ENCODE measurements at regions not wholly inside any gene's neighbourhood (a gene's known extent, or its start where the extent isn't known, plus 50 kb on each side); places are given as distances from the start of the nearest gene placed in this dataset.
"Not testable (repeated sequence)": the region's sequence is repeated elsewhere in the genome, so short reads cannot be mapped to it uniquely, and the experiment has no call there.

GRCh38 chr9:108394726-108395125 lies 461.1 kb downstream of the ACTL7B start:
- Histone ChIP-seq H3K9me3 (ENCODE audit: control insufficient read depth in 4 of 4, low read length in 3 of 4) (peaks cover 0 to 7% (median 4%) of the 10 kb centered on the region in 4 donors), H3K27me3 (ENCODE audit: control insufficient read depth in 4 of 4, insufficient read depth in 4 of 4, low read length in 3 of 4) (no peaks in the 10 kb centered on the region), H3K9ac (ENCODE audit: low read depth in 1 of 2, low read length in 2 of 2) (no peak overlapping the region), H3K4me1 (ENCODE audit: control insufficient read depth in 4 of 4, insufficient read depth in 4 of 4, low read length in 3 of 4) (no peaks in the 10 kb centered on the region), H3K4me3 (ENCODE audit: low read depth in 1 of 3, low read length in 3 of 3) (no peak overlapping the region), H3K27ac (ENCODE audit: low read depth in 1 of 2, low read length in 2 of 2) (no peak overlapping the region), H3K36me3 (ENCODE audit: control insufficient read depth in 4 of 4, insufficient read depth in 3 of 4, low read depth in 1 of 4, low read length in 3 of 4) (no peaks in the 10 kb centered on the region)
- DNase-seq (ENCODE audit: low spot score), result no peak
- TF ChIP-seq, protein P1, sequence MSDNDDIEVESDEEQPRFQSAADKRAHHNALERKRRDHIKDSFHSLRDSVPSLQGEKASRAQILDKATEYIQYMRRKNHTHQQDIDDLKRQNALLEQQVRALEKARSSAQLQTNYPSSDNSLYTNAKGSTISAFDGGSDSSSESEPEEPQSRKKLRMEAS (IDR thresholded peaks at IDR 0.05), result no peak
- TF ChIP-seq FOXA2 (IDR thresholded peaks at IDR 0.05) (no peak), NR2F2 (IDR thresholded peaks at IDR 0.05) (no peak), YY1 (IDR thresholded peaks at IDR 0.05) (no peak), EGR1 (IDR thresholded peaks at IDR 0.05; ENCODE audit: low read depth in 2 of 2) (no peak), REST (IDR thresholded peaks at IDR 0.05) (no peak), RXRA (IDR thresholded peaks at IDR 0.05) (no peak), ATF3 (IDR thresholded peaks at IDR 0.05) (no peak), GABPA (IDR thresholded peaks at IDR 0.05 in 1 of 2, conservative IDR thresholded peaks at IDR 0.05 in 1 of 2) (no peak), HNF4A (conservative IDR thresholded peaks at IDR 0.05) (no peak), HNF4G (IDR thresholded peaks at IDR 0.05) (no peak), RAD21 (IDR thresholded peaks at IDR 0.05) (no peak), JUND (IDR thresholded peaks at IDR 0.05) (no peak), TAF1 (conservative IDR thresholded peaks at IDR 0.05) (no peak), SP1 (IDR thresholded peaks at IDR 0.05) (no peak), FOXA1 (IDR thresholded peaks at IDR 0.05) (no peak)
- TF ChIP-seq, protein P2, sequence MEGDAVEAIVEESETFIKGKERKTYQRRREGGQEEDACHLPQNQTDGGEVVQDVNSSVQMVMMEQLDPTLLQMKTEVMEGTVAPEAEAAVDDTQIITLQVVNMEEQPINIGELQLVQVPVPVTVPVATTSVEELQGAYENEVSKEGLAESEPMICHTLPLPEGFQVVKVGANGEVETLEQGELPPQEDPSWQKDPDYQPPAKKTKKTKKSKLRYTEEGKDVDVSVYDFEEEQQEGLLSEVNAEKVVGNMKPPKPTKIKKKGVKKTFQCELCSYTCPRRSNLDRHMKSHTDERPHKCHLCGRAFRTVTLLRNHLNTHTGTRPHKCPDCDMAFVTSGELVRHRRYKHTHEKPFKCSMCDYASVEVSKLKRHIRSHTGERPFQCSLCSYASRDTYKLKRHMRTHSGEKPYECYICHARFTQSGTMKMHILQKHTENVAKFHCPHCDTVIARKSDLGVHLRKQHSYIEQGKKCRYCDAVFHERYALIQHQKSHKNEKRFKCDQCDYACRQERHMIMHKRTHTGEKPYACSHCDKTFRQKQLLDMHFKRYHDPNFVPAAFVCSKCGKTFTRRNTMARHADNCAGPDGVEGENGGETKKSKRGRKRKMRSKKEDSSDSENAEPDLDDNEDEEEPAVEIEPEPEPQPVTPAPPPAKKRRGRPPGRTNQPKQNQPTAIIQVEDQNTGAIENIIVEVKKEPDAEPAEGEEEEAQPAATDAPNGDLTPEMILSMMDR (IDR thresholded peaks at IDR 0.05; ENCODE audit: low read depth, low read length, missing input control), result no peak
- TF ChIP-seq, protein P3, sequence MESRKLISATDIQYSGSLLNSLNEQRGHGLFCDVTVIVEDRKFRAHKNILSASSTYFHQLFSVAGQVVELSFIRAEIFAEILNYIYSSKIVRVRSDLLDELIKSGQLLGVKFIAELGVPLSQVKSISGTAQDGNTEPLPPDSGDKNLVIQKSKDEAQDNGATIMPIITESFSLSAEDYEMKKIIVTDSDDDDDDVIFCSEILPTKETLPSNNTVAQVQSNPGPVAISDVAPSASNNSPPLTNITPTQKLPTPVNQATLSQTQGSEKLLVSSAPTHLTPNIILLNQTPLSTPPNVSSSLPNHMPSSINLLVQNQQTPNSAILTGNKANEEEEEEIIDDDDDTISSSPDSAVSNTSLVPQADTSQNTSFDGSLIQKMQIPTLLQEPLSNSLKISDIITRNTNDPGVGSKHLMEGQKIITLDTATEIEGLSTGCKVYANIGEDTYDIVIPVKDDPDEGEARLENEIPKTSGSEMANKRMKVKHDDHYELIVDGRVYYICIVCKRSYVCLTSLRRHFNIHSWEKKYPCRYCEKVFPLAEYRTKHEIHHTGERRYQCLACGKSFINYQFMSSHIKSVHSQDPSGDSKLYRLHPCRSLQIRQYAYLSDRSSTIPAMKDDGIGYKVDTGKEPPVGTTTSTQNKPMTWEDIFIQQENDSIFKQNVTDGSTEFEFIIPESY (IDR thresholded peaks at IDR 0.05), result no peak
- 92% methylated on average over 13 of the region's 13 CpGs for WGBS

DNA sequence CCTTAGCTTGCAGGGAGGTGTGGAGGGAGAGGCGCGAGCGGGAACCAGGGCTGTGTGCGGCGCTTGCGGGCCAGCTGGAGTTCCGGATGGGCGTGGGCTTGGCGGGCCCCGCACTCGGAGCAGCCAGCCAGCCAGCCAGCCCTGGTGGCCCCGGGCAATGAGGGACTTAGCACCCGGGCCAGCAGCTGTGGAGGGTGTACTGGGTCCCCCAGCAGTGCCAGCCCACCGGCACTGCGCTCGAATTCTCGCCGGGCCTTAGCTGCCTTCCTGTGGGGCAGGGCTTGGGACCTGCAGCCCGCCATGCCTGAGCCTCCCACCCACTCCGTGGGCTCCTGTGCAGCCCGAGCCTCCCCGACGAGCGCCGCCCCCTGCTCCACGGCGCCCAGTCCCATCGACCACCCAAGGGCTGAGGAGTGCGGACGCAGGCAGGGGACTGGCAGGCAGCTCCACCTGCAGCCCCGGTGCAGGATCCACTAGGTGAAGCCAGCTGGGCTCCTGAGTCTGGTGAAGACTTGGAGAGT lies 462.2 kb downstream of the ACTL7B start:
- H3K4me3 ChIP-seq (ENCODE audit: low read depth in 1 of 3, low read length in 3 of 3); H3K9ac ChIP-seq (ENCODE audit: low read depth in 1 of 2, low read length in 2 of 2); DNase-seq (ENCODE audit: low spot score); H3K36me3 ChIP-seq (ENCODE audit: control insufficient read depth in 4 of 4, insufficient read depth in 3 of 4, low read depth in 1 of 4, low read length in 3 of 4); H3K9me3 ChIP-seq (ENCODE audit: control insufficient read depth in 4 of 4, low read length in 3 of 4); H3K27ac ChIP-seq (ENCODE audit: low read depth in 1 of 2, low read length in 2 of 2); H3K4me1 ChIP-seq (ENCODE audit: control insufficient read depth in 4 of 4, insufficient read depth in 4 of 4, low read length in 3 of 4); H3K27me3 ChIP-seq (ENCODE audit: control insufficient read depth in 4 of 4, insufficient read depth in 4 of 4, low read length in 3 of 4): not testable (repeated sequence)
- WGBS, result 98% methylated on average over 31 of the region's 31 CpGs
